RKO (cell line): ENCODE measurements at regions not wholly inside any gene's neighbourhood (a gene's known extent, or its start where the extent isn't known, plus 50 kb on each side); places are given as distances from the start of the nearest gene placed in this dataset.

Experiments
- DNase-seq: peaks from one replicate; pipeline ENCODE4 v3.0.0-alpha.2; 2016; ENCODE audit warnings: low spot score

- no peak for DNase-seq
These were observed 227.7 kb upstream of the STK17B start for GRCh38 chr2:196399096-196399495.

- DNase-seq = peak; percentile 82
These were observed 228.6 kb upstream of the STK17B start for GRCh38 chr2:196399722-196400691.

DNA sequence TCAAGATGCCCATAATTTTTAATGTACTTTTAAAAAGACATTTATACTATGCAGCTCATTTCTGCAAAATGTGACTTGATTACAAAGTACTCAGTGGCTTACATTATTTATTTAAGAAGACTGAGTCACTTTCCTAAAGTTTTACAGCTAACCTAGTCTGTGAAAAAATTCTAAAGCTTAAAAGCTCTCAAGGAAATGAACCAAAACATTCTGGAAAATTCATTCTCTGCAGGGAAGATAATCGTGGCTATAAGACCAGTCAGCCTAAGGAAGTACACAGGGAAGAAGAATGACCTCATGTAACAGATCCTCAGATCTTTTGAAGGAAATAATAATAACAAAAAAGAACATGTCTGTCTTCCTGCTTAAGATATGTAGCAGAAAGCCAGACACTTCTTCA is 232.1 kb upstream of the STK17B start:
- no peak for DNase-seq

DNA sequence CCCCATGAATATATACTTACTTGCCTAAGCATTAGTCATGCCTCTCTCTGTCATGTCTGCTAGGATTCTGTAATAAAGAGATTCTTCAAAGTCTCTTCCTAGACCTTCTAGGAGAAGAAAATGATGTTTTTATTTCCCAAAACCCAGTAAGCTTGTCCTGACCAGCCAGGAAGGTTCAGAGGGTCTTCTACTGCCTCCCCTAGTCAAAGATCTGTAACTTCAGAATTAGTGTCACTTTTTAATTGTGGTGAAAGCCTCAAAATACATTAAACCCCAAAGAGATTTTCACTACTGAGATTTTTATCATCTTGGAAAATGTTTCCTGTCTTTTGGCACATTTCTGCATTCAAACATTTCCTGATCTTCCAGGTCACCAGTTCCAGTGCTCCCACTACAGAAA is 232.9 kb upstream of the STK17B start:
- no peak for DNase-seq

DNA sequence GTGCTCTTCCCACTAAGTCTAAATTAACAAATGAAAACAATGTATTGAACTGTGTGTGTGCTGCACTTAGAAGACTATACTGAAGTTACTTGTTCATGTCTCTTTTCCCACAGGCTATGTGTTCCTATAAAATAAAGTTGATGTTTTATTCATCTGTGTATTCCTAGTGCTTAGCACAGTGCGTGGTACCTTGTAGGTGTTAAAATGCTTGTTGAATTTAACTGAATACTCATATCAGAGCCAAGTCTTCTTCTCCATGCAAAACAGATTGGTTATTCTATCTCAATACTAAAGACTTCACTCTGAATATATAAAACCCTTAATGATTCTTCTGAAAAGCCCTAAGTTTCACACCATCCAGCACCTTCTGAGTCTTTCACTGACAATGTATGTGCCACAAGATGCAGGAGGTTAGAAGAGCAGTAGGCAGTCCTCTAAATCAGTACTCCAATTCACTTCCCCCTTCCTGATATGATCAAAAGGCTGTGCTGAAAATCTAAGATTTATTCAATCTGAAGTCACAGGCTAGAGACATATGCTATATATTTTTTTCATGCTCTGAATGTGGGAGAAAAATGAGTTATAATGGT is 231.7 kb upstream of the CCDC150 start:
- no peak for DNase-seq

DNA sequence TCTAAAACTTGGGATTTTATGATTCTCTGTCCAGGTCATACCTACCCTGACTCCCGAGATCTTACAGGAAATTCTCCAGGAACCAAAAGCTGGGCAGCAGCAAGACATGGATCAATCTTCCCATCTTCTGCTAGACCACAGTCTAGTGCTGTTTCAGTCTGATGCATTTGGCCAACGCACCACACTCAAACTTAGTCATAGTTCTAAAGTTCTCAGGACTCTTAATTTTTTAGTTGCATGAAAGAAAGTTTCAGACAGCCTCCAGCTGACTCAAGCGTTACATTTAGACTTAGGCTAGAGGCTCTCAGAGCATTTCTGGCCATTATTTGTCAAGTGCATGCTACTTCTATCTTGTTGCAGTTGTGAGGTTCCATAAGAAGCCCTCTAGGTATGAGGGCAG is 230.1 kb upstream of the CCDC150 start:
- no peak for DNase-seq

- no peak for DNase-seq
These were observed 229.5 kb upstream of the CCDC150 start for GRCh38 chr2:196410008-196410407.

DNA sequence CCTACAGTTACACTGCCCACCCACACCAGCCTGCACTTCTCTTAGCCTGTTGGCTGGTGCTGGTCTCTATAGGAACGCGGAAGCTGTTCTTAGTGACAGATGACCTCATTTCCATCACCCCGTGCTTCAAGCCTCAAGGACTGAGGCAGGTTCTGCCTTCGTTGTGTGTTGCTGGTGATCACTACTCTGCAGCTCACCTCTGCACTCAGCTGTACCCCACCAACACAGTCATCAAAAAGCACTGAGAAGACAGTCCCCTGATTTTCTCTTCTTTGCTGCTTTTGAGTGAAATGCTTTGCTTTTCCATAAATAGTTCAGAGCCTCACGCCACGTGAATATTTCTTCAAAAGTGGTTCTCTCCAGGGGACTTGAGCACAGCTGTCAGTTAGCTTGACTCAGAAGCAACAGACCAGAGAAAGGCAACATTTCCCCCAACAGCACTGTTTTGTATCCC is 225.7 kb upstream of the CCDC150 start:
- DNase-seq = no peak

- no peak for DNase-seq
These were observed 224.1 kb upstream of the CCDC150 start for GRCh38 chr2:196415384-196415783.

- no peak for DNase-seq
These were observed 219.4 kb upstream of the CCDC150 start for GRCh38 chr2:196420143-196420542.

- no peak for DNase-seq
These were observed 217.6 kb upstream of the CCDC150 start for GRCh38 chr2:196421880-196422279.

GRCh38 chr2:196422361-196422760 is 217.2 kb upstream of the CCDC150 start:
- no peak for DNase-seq

DNA sequence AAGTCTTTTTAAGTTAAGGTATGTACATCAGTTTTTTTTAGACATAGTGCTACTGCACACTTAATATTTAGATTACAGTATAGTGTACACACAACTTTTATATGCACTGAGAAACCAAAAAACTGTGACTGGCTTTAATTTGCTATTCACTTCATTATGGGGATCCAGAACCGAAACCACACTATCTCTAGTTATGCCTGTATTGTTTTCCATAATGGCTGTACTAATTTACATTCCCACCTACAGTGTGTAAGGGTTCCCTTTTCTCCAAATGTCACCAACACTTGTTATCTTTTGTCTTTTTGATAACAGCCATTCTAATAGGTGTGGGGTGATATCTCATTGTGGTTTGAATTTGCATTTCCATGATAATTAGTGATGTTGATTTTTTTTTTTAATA is 213.4 kb upstream of the CCDC150 start:
- DNase-seq = no peak

DNA sequence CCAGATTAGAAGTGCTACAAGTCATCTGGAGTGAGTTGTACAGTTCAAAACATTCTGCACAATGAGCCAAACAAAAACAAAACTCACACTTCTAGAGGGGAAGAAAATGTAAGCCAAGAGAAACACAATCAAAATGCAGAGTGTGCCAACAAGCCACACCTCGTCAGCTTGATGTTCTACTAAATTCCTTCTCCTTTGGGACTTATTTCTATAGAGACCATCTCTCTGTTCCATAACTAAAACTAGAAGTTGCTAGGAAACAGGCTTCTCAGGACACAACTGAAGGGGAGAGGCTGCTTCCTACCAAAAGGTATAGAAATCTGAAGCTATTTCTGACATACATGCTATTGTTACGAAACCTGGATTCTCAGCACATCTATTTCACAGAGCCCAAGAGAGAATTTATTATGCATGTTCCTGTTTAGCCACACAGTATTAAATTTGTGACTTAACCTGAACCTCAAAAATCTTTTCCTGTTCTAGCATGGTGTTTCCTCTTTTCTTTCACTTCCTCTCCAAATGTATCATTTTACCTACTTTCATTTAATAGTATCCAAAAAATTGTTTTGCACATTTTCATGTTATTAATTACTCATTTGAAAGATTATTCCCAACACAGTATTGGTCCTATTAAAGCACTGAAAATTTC is 211.4 kb upstream of the CCDC150 start:
- no peak for DNase-seq

DNA sequence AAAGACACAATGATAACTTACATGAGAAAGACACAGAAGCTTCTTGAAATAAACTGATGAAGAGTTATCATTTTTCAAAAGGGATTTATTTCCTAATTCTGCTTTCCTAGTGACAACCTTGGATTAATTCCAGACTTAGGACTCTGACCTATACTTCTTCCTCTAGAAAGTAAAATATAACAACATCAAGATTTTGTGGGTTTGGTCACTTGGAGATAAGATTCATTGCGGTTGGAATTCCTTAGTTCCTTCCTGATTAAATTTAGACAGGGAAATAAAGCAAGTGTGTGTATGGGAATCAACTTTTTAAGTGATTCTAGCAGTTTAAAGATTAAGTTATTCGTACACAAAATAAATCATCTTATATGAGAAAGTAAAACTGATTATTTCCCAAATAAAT is 208.4 kb upstream of the CCDC150 start:
- DNase-seq = no peak

GRCh38 chr2:196431957-196432356 is 207.6 kb upstream of the CCDC150 start:
- peak; percentile 24 for DNase-seq

- DNase-seq = no peak
These were observed 206.4 kb upstream of the CCDC150 start for GRCh38 chr2:196433116-196433515.

GRCh38 chr2:196434217-196434616 is 205.3 kb upstream of the CCDC150 start:
- DNase-seq = no peak

GRCh38 chr2:196435189-196435588 is 204.3 kb upstream of the CCDC150 start:
- no peak for DNase-seq

GRCh38 chr2:196437626-196438025 is 201.9 kb upstream of the CCDC150 start:
- no peak for DNase-seq

- no peak for DNase-seq
These were observed 199.8 kb upstream of the CCDC150 start for GRCh38 chr2:196439760-196440159.

DNA sequence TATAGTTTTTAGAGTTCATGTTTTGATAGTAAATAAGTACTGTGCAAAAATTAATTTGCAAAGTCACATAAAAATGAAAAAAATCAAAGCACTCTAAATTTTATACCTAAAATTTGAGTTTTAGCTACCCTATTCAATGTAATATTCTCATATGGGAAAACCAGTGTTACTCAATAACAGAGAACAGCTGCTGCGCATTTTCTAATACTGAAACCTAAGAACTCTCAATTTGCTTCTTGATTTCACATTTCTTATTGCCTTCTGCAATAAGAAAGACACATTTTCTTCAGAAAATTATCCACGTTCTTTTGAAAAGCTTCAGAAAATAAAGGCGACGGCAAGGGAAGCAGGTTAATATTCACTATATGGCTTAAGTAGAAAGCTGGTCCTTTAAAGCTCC is 199.1 kb upstream of the CCDC150 start:
- DNase-seq = no peak

- DNase-seq = no peak
These were observed 198.0 kb upstream of the CCDC150 start for GRCh38 chr2:196441527-196441926.
